Hematopoietic multipotent progenitor cell (in vitro differentiated cells): ENCODE measurements at regions not wholly inside any gene's neighbourhood (a gene's known extent, or its start where the extent isn't known, plus 50 kb on each side); places are given as distances from the start of the nearest gene placed in this dataset.

ENCODE experiments used
- DNase-seq, 3 donors: peaks; one replicate each; pipeline ENCODE4 v3.0.0-alpha.2; 2011 to 2015; ENCODE audit warnings: low read depth in 2 of 3, low spot score in 2 of 3

DNA sequence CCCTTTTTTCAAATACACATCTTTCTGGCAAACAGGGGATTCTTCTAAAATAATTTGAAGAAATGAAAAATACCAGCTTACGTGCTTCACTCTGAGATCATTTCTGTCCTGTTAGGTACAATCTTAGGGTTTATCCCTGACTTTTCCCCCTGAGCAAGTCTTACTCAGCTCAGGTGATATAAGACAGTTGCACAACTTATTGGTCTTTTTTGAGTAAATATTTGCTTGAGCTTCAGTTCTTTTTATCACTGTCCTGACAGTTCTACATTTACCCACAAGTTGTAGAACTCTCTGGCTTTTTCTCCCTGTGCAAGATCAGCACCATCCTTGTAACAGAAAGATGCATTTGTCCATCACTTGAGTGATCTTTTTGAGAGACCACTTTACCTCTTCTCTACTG, 84.9 kb downstream of the MID1IP1 start:
- no peak for DNase-seq

DNA sequence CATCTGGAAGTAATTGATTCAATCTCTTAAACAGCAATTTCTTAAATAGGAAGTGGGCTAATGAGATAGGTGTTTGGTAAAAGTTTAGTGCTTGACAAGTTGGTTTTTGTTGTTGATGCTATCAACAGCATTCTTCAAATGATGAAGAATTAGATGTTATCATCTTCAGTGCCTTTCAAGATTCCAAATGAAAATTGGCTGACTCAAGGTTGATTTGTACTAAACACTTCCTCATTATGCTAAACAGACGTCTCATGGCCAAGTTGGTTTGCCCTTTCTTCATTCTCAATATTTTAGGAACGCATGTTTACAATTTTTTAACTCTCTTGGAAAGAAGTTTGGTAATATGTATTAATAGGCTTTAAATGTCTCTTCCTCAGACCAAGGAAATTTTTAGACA, 86.0 kb downstream of the MID1IP1 start:
- no peak for DNase-seq

DNA sequence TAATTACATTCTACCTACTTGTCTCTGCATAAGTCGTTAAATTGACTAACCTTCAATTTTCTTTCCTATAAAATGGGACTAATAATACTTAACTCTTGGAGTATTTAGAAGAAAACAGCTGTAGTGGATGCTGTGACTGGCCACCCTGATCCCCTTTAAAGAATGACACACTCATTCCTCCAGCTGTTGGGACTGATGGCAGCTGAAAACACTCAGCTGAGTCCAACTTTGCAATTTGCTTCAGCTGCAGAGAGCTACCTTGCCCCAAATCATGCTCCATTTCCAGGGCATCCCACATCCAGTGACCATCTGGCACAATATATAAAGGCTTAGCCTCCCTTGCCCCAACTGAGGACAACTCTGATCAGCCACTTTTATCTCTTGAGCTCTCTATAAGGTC, 89.1 kb downstream of the MID1IP1 start:
- no peak for DNase-seq

DNA sequence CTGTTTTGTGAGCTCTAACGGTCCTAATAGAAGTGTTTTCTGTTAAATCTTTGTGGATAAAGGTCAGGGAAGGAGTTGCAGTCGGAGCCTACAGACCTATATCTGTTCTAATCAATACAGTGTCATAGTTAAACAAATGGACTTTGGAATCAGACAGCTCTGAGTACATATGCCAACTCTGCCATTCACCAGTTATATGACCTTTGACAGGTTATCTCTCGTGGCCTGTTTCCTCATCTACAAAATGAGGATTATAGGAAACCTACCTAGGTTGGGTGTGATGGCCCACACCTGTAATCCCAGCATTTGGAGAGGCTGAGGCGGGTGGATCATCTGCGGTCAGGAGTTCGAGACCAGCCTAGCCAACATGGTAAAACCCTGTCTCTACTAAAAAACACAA, 89.7 kb downstream of the MID1IP1 start:
- no peak for DNase-seq

DNA sequence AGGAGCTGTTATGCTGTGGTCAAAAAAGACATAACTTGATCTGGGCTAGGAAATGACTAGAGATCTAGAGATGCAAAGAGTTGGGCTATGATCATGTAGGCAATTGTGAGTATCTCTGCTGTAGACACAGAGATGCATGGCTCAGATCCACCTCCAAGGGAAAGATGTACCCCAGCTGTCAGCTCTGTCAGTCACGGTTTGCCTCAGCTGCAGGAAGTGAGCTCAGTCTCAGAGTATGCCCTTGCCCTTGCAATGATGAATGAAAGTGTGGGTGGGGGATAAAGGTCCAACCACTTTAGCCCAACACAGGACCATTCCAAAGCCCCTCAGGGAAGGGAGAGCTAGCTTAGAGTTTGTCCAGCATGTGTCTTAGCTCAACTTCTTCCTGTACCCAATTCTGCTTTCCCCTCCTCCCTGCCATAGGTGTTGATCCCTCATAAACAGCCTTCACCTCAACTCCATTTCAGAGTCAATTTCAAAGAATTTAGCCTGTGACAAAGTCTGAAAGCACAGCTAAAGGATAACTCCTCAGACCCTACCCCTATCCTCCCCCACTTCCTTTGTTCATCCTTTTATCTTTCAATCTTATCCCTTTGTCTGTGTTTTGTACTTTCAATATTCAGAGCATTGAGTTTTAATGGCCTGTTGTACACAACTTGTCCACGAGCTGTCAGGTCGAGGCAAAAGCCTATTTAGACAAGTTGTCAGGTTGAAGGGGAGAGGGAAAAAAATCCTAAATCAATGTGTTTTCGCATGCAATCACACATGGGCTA, 90.6 kb downstream of the MID1IP1 start:
- DNase-seq: no peak

DNA sequence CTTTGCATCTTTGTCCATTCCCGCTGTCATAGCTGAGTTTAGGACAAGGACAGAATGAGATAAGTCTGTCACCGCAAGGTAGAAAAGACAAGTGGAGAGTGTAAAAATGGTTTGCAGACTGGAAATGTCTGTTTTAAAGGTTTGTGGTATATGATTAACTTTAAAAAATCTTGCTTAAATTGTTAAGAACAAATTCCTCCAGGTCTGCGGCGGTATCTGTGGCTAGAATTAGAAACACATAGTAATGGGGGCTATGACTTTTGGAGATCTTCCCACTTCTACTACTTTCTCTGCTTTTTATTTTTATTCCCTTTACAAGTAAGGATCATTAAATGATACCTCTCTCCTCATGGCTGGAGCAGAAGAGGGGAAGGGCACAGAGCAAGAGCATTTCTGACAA, 92.2 kb downstream of the MID1IP1 start:
- no peak for DNase-seq

DNA sequence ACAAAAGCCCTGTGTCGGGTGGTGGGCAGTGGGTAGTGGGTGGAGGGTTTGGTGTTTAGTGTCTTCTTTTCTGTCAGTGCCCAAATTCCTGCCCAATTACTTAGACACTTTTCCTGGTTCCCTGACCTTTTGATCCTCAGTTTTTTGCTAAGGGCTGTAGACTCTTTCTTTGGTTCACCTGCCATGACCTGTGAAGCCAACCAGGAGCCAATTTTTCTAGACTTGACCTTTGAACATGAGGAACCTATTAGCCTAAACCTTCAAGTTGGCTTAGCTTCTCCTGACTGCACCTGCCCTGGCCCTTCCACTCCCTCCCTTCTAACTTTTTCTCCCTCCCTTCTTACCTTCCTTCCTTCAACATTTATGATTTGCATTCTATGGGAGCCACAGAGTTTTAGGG, 94.5 kb downstream of the MID1IP1 start:
- DNase-seq: no peak

DNA sequence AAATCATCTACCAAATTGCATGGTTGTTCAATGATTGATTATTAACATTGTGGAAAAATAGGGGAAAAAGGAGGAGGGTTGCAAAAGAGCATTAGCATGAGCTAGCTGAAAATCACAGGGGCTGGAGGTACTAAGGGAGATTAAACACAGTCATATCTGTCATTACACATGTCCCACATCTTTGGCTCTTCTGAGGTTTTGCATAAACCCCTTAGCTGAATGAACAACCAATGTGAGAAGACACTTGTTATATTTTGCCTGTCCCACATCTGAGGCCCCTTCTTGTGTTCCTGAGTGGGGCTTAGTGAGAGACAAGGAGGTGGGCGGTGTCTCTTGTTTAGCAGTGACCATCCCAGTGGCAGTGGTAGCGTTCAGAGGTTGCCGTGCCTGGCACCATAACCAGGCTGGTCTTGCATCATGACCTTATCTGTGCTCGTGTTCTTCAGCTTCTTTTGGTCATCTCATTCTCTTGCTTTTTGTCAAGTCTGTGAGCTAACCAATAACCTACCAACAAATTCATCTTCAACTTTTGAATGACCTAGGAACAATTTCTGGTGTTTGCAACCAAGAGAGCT, 95.6 kb downstream of the MID1IP1 start:
- no peak for DNase-seq

DNA sequence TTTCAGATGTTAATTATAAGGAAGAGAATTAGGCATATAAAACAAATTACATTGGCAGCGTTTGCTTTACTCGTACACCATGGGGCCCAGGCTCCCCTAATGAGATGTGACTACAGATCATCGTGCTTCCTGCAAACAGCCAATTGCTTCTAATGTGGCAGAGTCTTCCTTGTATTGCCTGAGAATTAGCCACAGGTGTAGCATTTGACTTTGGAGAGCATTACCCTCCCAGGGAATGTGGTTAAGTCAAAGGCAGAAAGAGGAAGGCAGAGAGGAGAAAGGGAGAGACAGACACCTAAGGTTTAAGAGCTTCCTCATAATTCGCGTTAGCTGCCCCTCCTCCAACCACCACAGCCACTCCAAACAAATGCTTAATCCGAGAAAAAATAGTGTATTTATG, 97.0 kb downstream of the MID1IP1 start:
- peak in 2 of 3 donors; percentile 8 to 44 for DNase-seq

DNA sequence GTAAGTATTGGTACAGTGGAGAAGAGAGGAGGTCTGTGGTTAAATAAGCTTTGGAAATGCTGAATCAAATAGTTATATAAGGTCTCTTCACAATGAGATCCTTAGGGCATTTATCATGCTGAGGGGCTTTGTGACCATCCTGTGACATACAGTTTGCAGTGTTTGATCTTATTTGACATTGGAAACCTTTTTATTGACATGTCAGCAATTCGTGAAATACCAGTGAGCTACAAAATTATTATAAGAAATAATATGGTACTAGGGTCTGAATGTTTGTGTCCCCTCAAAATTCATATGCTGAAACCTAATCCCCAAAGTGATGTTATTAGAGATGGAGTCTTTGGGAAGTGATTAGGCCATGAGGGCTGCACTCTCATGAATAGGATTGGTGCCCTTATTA, 98.4 kb downstream of the MID1IP1 start:
- no peak for DNase-seq

DNA sequence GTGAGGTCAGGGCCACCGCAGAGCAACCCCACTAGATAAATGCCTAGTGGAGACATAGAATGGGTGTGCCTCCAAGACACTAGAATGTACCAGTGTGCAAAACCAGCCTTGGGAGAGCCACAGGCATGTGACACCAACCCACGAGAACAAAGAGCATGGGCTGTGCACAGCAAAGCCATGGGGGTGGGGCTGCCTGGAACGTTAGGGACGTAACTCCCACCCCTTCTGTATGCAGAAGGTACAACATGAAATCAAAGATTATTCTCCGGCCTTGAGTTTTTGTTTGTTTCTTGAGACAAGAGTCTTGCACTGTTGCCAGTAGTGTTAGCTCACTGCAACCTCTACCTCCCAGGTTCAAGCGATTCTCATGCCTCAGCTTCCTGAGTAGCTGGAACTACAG, 99.5 kb downstream of the MID1IP1 start:
- no peak for DNase-seq

DNA sequence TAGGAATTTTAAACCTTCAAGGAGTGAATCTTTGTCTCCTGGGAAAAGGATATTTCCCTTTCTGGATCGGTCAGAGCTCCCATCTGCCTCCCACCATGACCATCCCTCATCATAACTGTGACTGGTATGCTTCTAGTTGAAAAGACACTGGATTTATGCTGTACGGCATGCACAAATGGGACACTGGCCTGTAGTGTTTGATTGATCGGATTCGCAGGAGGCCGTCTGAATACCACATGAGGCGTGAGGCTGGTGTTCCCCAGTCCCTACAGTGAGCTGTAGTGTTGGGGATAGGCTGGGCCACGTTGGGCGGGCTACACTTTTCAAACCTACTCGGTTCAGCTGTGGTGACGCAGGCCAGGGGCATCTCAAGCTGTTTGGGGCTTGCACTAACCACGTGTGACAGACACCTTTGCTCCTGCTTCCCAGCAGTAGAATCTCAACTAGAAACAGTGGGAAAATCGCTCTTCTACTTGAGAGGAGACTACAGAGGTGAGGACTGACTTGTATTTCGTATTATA, 101.8 kb downstream of the MID1IP1 start:
- no peak for DNase-seq

DNA sequence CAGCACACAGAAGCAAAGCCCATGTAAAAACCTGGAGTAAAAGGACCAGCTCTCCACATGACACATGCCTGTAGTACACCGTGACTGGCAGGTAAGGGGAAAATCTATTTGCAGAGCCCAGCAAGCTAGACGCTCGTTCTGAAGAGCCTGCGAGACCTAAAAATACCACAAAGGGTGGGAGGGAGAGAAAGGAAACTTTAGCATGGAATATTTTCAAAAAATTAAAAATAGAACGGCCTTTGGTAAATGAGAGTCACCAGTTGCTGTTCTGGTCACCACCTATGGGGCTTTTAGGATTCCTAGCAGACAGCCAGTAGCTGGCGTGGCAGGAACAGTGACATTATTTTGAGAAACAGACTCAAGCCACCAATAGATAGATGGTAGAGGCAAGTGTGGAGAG, 115.5 kb downstream of the MID1IP1 start:
- DNase-seq: no peak

DNA sequence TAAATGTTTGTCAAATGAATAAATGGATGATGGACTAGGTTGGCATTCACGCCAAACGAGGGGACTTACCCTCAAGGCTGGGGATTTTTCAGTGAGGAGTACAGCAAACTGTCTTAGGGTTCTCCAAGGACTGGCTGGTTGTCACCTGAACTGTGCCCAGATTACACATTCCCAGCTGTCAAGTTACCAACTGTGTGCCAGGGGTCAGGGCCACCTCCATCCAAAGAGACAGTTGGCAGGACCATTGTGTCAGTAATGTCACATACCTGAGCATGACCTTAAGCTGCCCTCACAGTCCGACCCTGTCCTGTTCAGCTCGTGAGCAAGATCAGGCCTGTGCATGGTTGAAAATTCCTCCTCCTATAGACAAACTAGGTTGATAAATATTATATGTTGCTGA, 116.7 kb downstream of the MID1IP1 start:
- no peak for DNase-seq

DNA sequence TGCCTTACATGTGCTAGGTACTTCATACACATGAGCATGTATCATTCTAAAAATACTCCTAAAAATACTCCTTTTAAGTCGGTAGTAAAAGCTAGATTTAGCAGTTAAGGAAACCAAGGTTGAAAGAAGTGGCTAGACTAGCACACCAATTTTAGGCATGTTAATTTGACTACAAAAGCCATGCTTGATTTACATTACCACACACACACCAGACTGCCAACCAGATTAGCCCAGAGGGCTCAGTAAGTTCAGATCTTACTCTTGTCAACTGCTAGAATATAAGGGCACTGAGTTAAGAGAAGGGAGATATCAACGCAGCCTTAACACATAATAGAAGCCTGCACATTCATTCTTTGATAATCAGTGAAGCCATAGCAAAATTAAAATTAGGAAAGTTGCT, 117.9 kb downstream of the MID1IP1 start:
- no peak for DNase-seq

DNA sequence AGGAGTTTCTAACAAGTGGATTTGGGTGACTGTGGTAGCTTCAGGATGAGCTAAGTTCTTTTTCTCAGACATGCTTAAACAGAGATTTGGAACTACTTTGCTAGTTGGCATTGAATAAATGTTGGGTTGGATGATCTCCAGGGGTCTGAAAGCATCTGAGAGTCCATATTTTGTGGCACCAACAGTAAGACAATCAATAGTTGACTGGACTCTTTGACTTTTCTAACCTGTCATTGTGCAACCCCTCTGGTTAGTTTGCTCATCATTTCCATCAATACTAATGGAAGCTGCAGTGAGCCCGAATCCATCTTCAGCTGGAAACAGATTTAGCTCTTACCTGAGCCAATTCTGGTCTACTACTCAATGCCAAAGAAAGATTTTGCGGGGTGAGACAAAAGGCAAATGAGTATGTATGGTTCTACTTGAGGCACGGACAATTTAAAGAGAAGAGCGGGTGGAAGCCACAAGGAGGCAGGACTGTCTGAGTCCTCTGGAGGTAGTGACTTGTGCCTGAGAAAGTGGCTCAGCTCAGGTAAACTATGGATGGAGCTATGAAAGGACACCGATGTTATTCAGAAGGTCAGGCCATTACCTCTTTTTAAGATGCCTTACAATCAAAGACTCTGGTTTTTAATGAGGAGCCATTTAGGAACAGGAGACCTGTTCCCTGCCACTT, 118.7 kb downstream of the MID1IP1 start:
- DNase-seq: no peak

DNA sequence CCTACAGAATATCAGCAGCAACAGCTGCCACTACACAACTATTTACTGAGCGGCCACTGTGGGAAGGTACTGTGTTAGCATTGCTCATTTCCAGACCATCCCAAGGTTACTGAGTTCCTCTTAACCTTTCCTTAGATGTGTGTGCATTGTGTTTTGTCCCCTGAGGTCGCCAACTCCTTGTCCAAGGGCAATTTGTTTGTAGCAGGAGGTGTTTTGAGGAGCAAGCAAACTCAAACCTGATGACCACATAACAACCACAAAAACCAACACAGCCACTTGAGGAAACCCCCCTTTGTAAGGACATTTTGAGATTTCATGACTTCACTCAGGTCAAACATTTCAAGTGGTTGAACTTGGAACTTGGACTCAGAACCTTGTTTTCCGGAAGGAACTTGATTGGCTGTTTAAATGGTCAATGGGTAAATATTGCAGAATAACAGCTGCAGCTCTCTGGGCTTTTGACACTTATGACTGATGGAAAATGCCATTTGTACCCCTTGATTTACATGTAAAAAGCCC, 122.3 kb downstream of the MID1IP1 start:
- DNase-seq: no peak

DNA sequence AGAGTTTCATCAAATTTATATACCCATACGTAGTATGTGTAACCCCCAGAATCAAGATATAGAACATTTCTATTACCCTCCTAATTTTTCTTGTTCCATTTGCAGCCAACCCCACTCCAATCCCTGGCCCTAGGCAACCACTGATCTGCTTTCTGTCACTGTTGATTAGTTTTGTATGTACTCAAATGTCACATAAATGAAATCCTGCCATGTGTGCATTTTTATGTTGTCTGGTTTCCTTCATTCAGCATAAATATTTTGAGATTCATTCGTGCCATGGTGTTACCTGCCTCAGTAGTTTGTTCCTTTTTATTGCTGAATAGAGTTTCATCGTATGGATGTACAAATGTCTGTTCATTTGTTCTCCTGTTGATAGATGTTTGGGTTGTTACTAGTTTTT, 126.3 kb downstream of the MID1IP1 start:
- DNase-seq: no peak

DNA sequence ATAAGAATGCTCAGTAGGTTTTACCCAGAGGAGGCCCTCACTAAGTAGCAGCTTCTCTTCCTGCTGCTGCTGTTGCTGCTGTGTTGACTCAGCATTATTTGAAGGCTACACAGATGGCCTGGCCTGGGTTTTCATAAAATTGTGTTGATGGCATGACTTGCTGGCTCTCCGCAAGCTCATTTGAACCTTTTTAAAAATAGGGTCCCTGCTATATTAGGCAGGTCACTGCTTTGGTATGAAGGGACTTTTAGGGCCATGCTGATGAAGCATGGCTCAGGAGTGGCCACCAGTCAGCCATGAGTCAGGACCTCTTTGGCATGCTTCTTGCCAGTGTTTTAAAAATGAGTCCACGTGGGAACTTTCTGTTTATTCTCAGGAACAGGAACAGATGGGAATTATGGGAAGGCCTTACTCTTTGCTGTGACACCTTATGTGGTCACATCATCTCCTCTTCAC, 128.7 kb downstream of the MID1IP1 start:
- peak in 2 of 3 donors; percentile 2 to 40 for DNase-seq

DNA sequence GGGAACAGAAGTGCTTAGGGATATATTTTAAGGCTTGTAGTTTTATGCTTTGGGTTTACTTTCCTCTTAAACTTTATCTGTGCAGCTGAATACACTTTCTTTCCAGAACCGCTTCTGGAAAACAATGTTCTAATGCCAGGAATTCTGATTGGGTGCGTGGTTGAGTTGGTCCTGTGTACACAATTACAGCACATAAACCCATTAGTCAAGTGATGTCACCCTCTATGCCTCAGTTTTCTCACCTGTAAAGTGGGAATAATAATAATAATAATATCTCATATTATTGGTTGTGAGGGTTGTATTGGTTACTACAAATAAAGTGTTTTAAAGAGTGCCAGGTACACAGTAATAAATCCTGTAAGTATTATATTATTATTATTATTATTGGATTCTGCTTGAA, 129.2 kb downstream of the MID1IP1 start:
- DNase-seq: no peak

DNA sequence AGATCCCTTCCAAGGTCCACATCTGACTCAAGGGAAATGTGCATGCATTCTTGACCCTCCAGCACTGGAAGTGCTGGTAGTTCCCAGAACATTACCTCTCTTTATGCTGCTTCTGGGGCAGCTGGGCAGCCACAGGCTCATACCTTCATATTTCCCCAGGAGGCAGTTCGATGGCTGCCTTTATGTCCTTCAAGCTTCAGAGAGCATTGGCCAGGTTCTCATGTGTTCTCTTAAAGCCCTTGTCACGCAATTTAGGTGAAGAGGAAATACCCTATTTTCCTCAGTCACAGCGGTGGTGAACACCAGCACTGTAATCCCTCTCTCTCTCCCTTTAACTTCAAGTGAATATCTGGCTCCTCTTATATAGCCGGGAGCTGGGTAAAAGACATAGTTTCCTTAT, 134.3 kb downstream of the MID1IP1 start:
- no peak for DNase-seq

DNA sequence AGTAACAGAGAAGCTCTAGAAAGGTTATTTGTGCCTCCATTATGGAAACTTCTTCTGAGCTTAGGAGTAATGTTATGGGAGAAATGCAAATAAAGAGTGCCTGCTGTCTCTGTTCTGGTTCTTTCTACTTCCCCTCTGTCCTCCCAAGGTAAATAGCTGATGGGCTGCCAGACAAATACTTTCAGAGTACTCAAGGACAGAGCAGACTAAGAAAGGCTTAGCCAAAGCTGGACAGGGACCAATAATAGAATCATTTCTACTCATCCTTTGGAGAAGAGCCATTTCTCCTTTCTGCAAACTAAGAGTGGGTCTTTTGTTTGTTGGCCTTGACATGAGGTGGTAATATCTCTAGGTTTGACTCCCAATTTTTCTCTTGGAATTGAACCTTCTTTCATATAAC, 136.1 kb downstream of the MID1IP1 start:
- no peak for DNase-seq
